Endothelial cell (in vitro differentiated cells): ENCODE measurements at regions not wholly inside any gene's neighbourhood (a gene's known extent, or its start where the extent isn't known, plus 50 kb on each side); places are given as distances from the start of the nearest gene placed in this dataset.

Source experiments
- DNase-seq: peaks from one replicate; pipeline ENCODE4 v3.0.0; 2021; ENCODE audit warnings: low spot score
- H3K27ac Mint-ChIP-seq: one replicate; pipeline ENCODE4 v1.8.0; 2021; ENCODE audit warnings: mixed read lengths, inconsistent platforms; ENCODE audit not compliant: unreplicated experiment
- H3K27me3 Mint-ChIP-seq: one replicate; pipeline ENCODE4 v1.8.0; 2021; ENCODE audit warnings: mild to moderate bottlenecking, moderate library complexity, mixed read lengths, inconsistent platforms; ENCODE audit not compliant: unreplicated experiment
- H3K36me3 Mint-ChIP-seq: one replicate; pipeline ENCODE4 v1.8.0; 2021; ENCODE audit warnings: mild to moderate bottlenecking, low read depth, mixed read lengths, inconsistent platforms; ENCODE audit not compliant: unreplicated experiment
- H3K4me1 Mint-ChIP-seq: one replicate; pipeline ENCODE4 v1.8.0; 2021; ENCODE audit warnings: mild to moderate bottlenecking, mixed read lengths, inconsistent platforms; ENCODE audit not compliant: unreplicated experiment
- H3K4me3 Mint-ChIP-seq: one replicate; pipeline ENCODE4 v1.8.0; 2021; ENCODE audit warnings: mild to moderate bottlenecking, mixed read lengths, inconsistent platforms; ENCODE audit not compliant: unreplicated experiment
- H3K9me3 Mint-ChIP-seq: one replicate; pipeline ENCODE4 v1.8.0; 2021; ENCODE audit warnings: mixed read lengths, inconsistent platforms; ENCODE audit not compliant: unreplicated experiment
- TF ChIP-seq, protein P1 (sequence below): fragments of 200-600 bp; sonication (generic); IDR thresholded peaks from one replicate; pipeline ENCODE4 v1.5.0; 2021; ENCODE audit warnings: antibody characterized with exemption; ENCODE audit not compliant: unreplicated experiment

DNA sequence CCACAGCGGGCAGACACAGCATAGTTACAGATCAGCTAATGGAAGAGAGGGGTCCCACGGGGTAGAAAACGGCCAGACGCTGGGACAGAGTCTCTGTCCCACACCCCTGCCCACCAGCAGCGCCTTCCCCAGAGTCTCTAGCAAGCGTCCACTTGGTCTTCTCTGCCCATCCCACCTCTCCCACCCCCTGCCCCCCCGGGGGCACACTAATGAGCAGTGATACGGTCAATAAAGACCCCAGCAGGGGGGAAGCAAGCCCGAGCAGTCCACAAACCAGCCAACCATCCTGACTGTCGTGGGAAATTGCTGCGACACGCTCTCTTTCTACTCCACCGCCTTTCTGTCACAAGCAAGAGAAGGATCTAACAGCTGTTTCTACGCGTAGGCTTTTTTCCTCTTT, 374.7 kb downstream of the NPHP4 start:
- Mint-ChIP-seq H3K9me3 (no peaks in the 10 kb centered on the region), H3K4me3 (no peak overlapping the region), H3K27me3 (peaks cover 9% of the 10 kb centered on the region), H3K27ac (no peak overlapping the region), H3K4me1 (no peaks in the 10 kb centered on the region), H3K36me3 (no peaks in the 10 kb centered on the region)
- TF ChIP-seq, protein P1, sequence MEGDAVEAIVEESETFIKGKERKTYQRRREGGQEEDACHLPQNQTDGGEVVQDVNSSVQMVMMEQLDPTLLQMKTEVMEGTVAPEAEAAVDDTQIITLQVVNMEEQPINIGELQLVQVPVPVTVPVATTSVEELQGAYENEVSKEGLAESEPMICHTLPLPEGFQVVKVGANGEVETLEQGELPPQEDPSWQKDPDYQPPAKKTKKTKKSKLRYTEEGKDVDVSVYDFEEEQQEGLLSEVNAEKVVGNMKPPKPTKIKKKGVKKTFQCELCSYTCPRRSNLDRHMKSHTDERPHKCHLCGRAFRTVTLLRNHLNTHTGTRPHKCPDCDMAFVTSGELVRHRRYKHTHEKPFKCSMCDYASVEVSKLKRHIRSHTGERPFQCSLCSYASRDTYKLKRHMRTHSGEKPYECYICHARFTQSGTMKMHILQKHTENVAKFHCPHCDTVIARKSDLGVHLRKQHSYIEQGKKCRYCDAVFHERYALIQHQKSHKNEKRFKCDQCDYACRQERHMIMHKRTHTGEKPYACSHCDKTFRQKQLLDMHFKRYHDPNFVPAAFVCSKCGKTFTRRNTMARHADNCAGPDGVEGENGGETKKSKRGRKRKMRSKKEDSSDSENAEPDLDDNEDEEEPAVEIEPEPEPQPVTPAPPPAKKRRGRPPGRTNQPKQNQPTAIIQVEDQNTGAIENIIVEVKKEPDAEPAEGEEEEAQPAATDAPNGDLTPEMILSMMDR, result no peak
- no peak for DNase-seq

DNA sequence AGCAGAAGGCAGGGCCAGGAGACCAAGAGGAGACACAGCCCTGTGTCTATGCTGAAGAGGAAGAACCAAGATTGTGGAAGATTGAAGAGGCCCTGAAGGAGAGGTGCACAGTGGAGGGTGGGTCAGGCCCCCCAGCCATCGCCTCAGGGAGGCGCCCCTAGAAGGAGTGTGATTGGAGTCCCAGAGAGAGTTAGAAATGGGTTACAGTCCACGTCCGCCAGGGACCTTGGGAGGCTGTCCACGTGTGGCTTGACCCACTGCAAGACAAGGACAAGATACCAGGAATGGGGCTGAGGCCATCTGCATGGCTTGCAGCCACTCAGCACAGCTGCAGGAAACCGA, 375.1 kb downstream of the NPHP4 start:
- Mint-ChIP-seq H3K27ac (no peak overlapping the region), H3K9me3 (no peaks in the 10 kb centered on the region), H3K4me1 (no peaks in the 10 kb centered on the region), H3K4me3 (no peak overlapping the region), H3K36me3 (no peaks in the 10 kb centered on the region), H3K27me3 (peaks cover 9% of the 10 kb centered on the region)
- DNase-seq, result no peak
- TF ChIP-seq, protein P1, result no peak

DNA sequence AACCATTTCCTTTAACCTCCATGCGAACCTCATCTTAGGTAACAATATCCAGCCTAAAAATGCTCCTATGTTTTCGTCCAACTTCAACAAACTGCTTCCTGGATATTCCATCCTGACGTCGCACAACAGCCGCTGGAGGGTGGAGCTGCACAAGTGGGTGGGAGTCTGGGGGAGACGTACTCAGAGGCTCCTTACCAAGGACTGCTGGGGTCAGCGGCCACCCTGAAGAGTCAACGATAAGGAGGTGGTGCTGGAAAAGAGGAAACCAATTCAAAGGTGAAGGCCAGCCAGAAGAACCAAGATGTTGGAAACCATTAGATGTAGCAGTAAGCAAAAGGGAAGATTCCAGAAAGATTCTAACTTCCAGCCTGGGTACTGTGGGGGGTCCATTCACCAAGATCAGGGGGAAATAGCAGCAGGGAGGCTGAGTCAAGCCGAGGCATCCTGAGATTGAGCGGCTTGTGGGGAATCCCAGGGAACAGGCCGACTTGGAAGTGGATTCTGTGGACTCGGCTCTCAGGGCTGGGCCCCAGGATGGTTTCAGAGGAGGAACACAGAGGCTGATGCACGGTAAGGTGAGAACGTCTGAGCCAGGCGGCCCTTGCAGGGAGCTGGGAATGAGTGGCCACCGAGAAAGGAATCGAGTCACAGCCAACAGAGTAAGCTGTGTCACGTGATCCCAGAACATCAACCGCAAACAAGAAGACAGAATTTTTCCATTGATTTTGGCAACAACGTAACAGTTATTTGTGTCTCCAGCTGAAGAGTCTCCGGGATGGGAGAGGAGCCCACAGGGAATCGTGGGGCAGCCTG, 375.7 kb downstream of the NPHP4 start:
- TF ChIP-seq, protein P1, result no peak
- Mint-ChIP-seq H3K4me1 (no peaks in the 10 kb centered on the region), H3K4me3 (no peak overlapping the region), H3K36me3 (no peaks in the 10 kb centered on the region), H3K27ac (no peak overlapping the region), H3K27me3 (peaks cover 9% of the 10 kb centered on the region), H3K9me3 (no peaks in the 10 kb centered on the region)
- DNase-seq, result no peak

GRCh38 chr1:5615076-5615475, 377.1 kb downstream of the NPHP4 start:
- Mint-ChIP-seq H3K27ac (no peak overlapping the region), H3K9me3 (no peaks in the 10 kb centered on the region), H3K4me3 (no peak overlapping the region), H3K4me1 (no peaks in the 10 kb centered on the region), H3K36me3 (no peaks in the 10 kb centered on the region), H3K27me3 (peaks cover 9% of the 10 kb centered on the region)
- TF ChIP-seq, protein P1, result no peak
- no peak for DNase-seq

DNA sequence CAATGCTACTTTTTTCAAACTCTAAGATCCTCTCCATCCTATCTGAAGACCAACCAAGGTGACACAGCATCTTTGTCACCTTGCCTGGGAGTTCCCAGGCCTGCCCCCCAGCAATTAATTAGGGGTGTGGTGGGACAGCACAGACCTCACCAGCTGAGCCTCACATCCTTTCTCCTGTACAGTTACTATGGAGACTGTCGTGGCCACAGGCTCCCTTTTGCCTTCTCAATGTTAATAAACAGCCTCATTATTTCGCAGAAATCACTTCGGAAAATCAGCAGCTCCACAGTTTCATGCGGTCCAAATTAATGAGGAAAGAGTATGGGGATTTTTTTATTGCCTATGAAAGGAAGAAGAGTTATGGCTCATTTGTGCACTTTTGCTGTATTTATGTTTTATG, 378.3 kb downstream of the NPHP4 start:
- Mint-ChIP-seq H3K36me3 (no peaks in the 10 kb centered on the region), H3K9me3 (no peaks in the 10 kb centered on the region), H3K4me3 (no peak overlapping the region), H3K27ac (no peak overlapping the region), H3K4me1 (no peaks in the 10 kb centered on the region), H3K27me3 (peaks cover 5% of the 10 kb centered on the region)
- TF ChIP-seq, protein P1, result no peak
- DNase-seq, result no peak
